ENCODE measurements at regions not wholly inside any gene's neighbourhood (a gene's known extent, or its start where the extent isn't known, plus 50 kb on each side); places are given as distances from the start of the nearest gene placed in this dataset.
"Not testable (repeated sequence)": the region's sequence is repeated elsewhere in the genome, so short reads cannot be mapped to it uniquely, and the experiment has no call there.

DNA sequence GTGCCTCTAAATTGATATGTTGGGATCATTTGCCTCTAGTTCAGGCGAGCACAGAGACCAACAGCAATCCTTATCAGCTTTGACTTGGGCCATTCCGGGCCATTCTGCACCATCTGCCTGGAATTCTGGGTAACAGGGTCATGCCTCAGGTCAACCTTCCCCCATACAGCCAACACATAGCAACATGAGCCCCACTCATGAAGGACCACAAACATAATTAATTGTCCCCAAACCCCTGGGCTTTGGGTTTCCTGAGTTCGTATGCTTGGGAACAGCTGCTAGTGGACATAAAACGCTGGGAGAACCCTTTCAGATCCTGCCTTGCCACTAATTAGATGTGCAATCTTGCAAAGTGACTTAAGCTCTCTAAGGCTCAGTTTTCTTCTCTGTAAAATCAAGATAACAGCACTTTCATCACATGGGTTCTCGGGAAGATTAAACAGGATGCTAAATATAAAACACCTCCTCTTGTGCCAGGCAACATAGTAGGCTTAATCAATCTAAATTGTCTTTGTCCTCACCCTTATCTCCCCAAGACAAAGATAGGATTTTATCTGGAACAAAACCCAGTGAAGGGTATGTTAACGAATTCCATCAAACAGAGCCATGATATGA is 426.5 kb downstream of the CD83 start:
- ATAC-seq (ENCODE audit: poor library complexity) (no peak), DNase-seq (no peak)
- intact Hi-C loops (cut with DNase I), result no loop called here

DNA sequence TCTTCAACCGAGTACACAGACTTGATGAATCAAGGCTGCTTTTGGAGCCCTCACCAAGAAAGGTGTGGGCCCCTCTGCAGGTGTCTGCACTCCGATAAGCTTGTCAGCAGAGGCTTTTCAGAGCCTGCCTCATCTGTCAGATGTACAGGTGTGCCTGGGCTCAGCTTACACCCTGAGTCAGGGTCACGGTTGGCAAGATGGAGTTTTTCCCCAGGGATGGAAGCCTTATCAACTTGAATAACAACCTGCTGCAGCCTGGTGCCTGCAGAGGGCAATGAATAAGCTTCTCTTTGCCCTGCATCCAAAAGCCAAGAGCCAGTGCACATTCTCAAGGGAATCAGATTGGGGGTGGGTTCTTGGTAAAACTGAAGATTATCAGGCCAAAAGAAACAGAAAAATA is 427.1 kb downstream of the CD83 start:
- ATAC-seq (ENCODE audit: poor library complexity) (no peak), DNase-seq (no peak)
- intact Hi-C loops (cut with DNase I), result no loop called here

DNA sequence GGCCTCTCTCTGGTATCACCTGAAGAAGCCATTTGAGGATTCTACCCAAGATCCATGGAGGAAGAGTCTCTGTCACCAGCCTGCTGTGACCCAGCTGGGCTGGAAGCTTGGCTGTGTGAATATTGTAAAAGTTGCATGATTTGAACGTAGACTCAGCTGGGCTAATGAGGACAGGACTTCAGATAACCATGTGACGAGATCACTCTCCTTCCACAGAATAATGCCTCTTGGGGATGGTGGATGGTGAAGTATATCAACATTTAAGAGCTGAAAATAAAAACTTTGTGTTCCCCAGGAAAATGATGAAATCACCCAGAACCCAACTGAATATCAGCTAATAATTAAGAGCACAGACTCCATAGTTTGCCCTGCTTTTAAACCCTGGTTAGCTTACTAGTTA is 427.9 kb downstream of the CD83 start:
- DNase-seq, result no peak
- intact Hi-C loops (cut with DNase I), result no loop called here
- peak; percentile 47 for ATAC-seq (ENCODE audit: poor library complexity)

DNA sequence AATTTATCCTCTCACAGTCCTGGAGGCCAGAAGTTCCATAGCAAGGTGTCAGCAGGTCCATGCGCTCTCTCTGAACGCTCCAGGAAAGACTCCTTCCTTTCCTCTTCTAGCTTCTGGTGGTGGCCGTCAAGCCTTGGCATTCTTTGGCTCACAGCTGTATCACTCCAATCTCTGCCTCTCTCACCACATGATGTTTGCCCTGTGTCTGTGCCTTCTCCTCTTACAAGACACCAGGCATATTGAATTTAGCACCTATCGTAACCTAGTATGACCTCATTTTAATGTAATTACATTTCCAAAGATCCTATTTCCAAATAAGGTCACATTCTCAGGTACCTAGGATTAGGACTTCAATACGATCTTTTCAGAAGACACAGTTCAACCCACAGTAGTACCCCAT is 428.5 kb downstream of the CD83 start:
- intact Hi-C loops (cut with DNase I), result no loop called here
- no peak for DNase-seq
- ATAC-seq (ENCODE audit: poor library complexity), result no peak

DNA sequence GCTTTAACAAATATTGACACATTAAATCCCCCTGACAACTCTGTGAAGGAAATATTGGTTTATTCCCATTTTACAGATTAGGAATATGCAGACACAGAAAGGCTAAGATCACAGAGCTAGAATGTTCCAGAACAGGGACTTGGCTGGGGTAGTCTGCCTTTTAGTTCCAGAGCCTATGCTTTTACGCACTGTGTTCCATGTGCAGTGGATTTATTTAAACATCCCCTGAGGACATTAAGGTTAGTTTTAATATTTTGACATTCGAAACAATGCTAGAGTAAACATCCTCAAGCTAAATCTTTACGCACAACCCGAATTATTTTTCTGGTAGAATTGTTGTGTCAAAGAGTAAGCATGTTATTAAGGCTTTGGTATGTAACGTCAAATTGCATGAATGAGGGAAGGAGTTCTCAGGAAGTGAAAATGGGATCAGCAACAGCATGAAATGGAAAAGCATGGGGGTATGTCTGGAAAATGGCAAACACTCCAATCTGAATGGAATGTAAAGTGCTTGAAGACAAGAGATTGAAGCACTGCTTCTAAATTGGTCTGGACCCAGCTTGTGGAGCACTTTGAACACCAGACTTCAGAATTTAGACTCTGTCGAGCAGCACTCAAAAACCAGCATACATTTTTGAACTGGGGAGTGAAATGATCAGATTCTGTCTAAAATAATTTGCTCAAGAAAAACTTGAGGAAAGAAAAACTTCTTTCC is 429.9 kb downstream of the CD83 start:
- no peak for ATAC-seq (ENCODE audit: poor library complexity)
- intact Hi-C loops (cut with DNase I), result no loop called here

DNA sequence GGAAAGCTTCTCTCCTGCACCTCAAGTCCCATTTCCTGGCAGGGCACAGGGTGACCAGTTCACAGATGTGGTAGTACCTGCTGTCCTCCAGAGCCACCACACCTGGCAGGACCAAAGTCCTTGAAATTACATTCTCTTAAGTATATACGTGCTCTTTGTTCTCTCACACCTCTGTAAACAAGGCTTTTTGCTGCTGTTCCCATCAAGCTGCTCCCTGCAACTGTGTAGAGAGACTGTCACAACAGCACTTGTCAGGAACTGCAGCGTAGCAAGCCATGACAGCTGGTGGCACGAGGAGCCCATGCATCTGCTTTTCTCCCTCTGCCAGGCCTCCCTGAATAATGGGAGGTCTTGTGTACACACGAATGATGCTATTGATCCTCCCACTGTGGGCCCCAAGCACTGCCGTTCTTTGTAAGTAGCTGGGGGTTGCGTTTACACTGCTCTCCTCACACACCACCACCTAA is 431.8 kb downstream of the CD83 start:
- intact Hi-C loops (cut with DNase I), result no loop called here
- ATAC-seq (ENCODE audit: poor library complexity) (no peak), DNase-seq (no peak)

More for the DNA sequence above, 429.9 kb downstream of the CD83 start:
- no peak for DNase-seq

DNA sequence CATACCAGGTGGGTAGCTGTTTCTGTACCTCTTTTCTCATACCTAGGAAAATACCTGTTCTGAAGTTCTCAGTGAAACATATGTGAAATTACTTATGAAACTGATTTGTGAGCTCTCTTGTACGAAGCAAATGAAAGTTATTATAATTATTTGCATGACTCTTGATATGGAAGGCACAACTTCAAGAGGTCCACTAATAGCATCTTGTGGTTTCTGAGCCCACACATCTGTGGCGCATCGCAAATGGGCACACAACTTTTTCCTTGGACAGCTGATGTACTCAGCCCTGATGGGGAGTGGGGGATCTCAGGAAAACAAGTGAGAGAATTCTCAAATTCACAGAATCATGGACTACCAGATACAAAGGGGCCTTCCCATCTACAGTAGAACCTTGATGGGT is 432.3 kb downstream of the CD83 start:
- no peak for ATAC-seq (ENCODE audit: poor library complexity)
- no peak for DNase-seq
- intact Hi-C loops (cut with DNase I), result no loop called here

DNA sequence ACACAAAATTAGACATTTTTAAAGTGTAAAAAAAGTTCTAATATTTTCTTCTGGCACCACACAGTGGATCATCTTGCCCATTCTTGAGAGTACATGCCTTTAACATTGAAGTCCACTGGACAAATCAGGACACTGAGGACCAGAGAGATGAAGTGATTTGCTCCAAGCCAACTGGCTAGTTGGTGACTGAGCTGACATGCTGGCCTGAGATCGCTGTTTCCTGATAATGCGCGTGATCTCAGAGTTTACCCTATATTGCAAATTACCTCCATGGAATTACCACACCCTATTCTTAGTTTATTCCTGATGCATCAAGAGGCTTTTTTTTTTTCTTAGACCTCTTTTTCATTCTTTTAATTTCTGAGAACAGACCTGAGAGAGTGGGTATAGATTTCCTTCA is 432.8 kb downstream of the CD83 start:
- ATAC-seq (ENCODE audit: poor library complexity) (no peak), DNase-seq (no peak)
- intact Hi-C loops (cut with DNase I), result no loop called here

DNA sequence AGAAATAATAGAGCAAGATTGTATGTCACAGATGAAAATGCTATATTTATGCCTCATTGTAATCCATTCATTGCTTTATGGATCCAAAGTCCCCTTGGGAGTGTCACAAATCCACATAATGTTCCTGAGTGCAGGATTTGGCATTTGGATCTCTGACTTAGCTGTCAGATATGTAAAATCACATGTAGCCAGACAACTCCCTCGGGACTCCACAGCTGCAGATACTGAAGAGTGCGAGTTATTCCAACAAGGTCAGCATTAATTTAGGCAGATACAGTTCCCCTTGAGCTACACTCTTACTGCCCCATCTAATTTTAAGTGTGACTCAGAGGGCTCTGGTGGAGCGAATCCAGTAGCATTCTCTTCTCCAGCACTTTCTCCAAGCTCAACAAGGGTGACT is 433.2 kb downstream of the CD83 start:
- peak; percentile 49 for DNase-seq
- ATAC-seq (ENCODE audit: poor library complexity), result peak; percentile 95
- intact Hi-C loops (cut with DNase I), result no loop called here

DNA sequence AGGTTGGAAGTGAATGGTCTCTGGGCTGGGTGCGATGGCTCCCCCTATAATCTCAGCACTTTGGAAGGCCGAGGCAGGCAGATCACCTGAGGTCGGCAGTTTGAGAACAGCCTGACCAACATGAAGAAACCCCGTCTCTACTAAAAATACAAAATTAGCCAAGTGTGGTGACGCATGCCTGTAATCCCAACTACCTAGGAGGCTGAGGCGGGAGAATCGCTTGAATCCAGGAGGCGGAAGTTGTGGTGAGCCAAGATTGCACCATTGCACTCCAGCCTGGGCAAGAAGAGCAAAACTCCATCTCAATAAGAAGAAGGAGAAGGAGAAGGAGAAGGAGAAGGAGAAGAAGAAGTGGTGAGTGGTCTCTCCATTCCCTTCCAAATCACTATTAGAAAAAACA is 434.0 kb downstream of the CD83 start:
- intact Hi-C loops (cut with DNase I); ATAC-seq (ENCODE audit: poor library complexity); DNase-seq: not testable (repeated sequence)

DNA sequence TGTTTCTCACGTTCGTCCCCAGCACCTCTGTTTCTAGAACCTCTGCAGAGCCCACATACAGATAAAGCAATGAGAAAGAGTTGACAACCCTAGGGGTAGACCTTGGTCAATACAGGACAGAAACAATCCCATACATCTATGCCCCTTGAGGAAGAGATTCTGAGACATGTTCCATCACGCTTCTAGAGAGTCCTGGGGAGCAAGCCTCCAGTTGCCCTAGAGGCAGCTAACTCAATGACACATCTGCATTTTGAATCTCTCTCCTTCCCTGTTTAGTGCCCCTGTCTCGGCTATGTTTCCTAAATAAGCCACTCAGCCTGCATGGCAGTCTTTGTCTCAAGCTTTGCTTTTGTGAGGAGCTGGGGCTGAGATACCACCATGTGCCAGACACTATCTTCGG is 435.3 kb downstream of the CD83 start:
- ATAC-seq (ENCODE audit: poor library complexity) (no peak), DNase-seq (no peak)
- intact Hi-C loops (cut with DNase I), result no loop called here

DNA sequence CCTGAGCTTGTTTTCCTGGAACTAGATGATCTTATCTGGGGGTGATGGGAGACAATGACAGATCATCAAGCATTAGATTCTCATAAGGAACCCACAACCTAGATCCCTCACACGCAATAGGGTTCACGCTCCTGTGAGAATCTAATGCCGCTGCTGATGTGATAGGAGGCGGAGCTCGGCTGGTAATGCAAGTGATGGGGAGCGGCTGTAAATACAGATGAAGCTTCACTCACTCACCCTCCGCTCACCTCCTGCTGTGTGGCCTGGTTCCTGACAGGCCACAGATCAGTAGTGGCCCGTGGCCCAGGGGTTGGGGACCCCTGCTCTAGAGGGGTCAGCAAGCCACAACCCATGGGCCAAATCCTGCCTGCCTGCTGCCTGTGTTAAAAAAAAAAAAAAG is 435.9 kb downstream of the CD83 start:
- ATAC-seq (ENCODE audit: poor library complexity), result no peak
- DNase-seq, result no peak
- intact Hi-C loops (cut with DNase I), result no loop called here

DNA sequence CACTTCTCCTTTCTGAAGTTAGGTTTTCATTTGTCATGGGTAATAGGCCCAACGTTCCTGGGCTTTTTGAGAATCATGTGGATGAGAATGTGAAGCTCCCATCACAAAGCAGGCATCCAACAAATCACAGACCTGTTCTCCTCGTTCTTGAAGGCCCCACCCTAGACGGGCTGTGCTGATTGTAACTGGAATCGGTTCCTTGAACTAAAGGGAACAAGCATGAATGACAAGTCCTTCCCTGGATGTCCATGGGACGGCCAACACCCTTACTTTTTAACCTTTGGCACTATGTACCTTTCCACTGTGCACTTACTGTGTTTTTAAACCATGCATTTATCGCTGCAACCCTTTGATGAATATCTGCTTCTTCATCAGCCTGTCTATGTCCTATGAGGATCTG is 438.2 kb downstream of the CD83 start:
- ATAC-seq (ENCODE audit: poor library complexity), result no peak
- intact Hi-C loops (cut with DNase I), result no loop called here
- no peak for DNase-seq

DNA sequence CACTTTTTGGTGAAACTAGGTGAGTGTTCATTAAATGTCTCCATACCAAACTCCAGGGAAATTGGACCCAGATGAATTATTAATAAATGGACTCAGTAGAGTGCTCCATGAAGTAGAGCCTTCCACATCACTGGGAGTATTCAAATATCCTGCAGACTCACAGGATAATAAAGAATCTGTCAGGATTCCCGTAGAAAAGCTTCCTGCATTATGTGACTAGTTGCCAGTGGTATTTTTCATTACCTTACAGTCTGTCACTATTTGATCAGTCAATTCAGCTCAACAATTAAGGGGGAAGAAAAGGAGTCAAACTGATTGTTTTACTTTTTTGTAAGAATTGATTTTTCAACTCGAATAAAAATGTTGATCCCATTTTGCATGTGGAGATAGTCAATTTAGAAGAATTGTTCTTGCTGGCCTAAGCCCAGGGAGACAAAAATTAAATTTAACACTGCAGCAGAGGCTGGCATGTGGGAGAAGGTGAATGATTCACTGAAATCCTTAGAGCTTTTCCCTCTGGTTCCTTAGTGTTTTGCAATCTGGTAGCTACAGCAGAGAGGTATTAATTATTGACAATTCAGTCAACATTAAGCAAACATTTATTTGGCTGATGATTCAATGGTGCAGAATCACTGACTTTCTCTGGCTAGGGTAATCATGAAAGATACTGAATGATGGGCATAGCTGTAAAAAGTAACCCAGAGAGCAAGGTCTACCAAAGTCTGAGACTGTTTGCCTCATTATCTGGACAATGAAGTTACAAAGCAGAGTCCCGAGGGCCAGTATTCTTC is 442.4 kb downstream of the CD83 start:
- DNase-seq, result no peak
- intact Hi-C loops (cut with DNase I), result no loop called here
- no peak for ATAC-seq (ENCODE audit: poor library complexity)

DNA sequence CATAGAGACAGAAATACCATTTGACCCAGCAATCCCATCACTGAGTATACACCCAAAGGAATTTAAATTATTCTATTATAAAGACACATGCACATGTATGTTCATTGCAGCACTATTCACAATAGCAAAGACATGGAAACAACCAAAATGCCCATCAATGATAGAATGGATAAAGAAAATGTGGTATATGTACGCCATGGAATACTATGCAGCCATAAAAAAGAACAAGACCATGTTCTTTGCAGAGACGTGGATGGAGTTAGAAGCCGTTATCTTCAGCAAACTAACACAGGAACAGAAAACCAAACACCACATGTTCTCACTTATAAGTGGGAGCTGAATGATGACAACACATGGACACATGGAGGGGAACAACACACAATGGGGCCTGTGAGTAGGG is 444.0 kb downstream of the CD83 start:
- ATAC-seq (ENCODE audit: poor library complexity); DNase-seq; intact Hi-C loops (cut with DNase I): not testable (repeated sequence)

DNA sequence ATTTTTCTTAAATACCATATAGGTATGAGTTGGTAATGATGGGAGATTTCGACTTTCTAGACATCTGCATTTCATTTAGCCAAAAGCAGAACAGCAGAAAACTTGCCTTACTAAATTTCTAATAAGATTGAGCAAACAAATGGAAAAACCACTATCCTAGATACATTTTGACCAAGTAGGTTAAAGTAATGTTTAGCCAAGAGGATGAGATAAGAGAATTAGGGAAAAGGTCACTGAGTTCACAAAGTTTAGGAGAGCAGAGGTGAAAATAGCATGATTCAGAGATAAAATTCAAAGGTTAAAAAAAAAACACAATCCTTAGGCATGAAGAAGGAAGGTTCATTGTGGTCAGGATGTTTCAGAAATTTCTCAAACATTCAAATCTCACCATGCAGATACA is 450.3 kb downstream of the CD83 start:
- intact Hi-C loops (cut with DNase I), result no loop called here
- ATAC-seq (ENCODE audit: poor library complexity) (no peak), DNase-seq (no peak)

DNA sequence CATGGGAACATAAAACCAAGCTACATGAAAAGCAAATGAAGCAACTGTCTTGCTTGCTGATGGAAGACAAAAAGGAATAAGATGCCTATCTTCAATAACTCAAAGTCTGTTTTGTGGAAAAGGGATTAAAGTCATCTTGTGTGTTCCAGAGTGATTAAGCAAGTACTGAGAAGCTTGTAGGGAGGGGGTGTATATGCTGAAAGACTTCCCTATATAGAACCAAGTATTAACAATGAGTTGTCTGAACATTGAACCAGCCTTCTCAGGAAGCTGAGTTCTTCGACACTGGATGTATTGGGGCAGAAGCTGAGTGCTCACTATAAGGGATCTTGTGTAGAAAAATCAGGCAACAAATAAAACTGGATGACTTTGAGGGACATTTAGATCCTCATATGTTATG is 451.8 kb downstream of the CD83 start:
- ATAC-seq (ENCODE audit: poor library complexity), result no peak
- DNase-seq, result no peak
- intact Hi-C loops (cut with DNase I), result no loop called here

DNA sequence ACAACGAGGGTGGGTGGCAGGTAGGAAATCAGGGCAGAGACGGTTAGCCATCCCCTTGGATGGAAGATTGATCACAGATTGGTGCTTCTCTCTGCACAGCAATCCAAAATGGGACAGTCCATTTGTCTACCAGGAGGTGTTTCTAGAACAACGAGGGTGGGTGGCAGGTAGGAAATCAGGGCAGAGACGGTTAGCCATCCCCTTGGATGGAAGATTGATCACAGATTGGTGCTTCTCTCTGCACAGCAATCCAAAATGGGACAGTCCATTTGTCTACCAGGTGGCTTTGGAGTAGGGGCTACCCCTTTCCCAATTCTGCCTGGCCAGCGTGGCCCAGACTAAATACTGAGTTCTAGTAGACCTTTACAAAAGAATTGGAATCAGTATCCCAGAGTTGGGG is 452.3 kb downstream of the CD83 start:
- intact Hi-C loops (cut with DNase I); ATAC-seq (ENCODE audit: poor library complexity); DNase-seq: not testable (repeated sequence)

DNA sequence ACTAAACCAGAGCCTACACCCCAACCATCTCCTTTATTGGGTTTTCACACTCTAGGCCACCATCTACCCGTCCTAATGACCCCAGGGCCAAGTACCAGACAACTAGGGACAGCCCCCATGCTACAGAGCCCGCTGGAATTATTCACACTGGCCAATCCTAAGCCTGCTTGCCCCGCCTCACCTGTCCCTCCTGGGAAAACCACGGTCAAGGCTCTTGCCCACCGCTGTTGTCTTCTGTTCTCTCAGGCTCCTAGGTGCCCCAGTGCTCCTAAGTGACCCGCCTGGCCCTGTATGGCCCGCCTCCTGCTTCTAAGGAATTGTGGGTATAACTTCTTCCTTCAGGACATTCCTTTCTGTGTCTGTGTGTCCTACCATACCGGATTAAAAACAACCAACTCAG is 453.4 kb downstream of the CD83 start:
- intact Hi-C loops (cut with DNase I), result no loop called here
- DNase-seq (no peak), ATAC-seq (ENCODE audit: poor library complexity) (no peak)

DNA sequence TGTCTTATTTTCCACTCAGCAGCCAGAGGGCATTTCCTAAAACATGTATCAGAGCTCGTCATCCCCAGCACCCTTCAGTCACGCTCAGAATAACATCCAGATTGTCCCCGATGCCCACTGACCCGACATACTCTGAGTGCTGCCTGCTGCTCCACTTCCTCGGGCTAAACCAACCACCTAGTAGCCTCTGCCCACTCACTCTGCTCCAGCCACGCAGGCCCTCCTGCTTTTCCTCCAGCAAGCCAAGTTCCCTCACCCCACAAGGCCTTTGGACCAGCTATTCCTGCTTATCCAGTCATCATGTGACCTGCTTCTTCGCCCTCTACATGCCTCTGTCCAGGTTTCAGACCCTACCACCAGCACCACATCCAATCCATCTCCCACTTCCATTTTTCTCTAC is 454.2 kb downstream of the CD83 start:
- ATAC-seq (ENCODE audit: poor library complexity) (peak; percentile 16), DNase-seq (no peak)
- intact Hi-C loops (cut with DNase I), result no loop called here

Measured in Right ventricle myocardium superior (tissue), 1 donor.